GM06990 (cell line): ENCODE measurements at regions not wholly inside any gene's neighbourhood (a gene's known extent, or its start where the extent isn't known, plus 50 kb on each side); places are given as distances from the start of the nearest gene placed in this dataset.

Source experiments
- DNase-seq: peaks from one replicate; pipeline ENCODE4 v3.0.0-alpha.2; 2011; ENCODE audit not compliant: insufficient read length; ENCODE audit errors: extremely low read depth
- H3K27me3 ChIP-seq: replicated peaks from 2 replicates; pipeline ENCODE4 v1.6.0; 2011; ENCODE audit warnings: low read length; ENCODE audit not compliant: control insufficient read depth, insufficient read depth
- H3K36me3 ChIP-seq: 2 replicates; pipeline ENCODE4 v1.5.1; 2011; ENCODE audit warnings: low read length; ENCODE audit not compliant: control insufficient read depth, insufficient read depth
- H3K4me3 ChIP-seq: replicated peaks from 2 replicates; pipeline ENCODE4 v1.5.1; 2011; ENCODE audit warnings: low read depth, mild to moderate bottlenecking, control low read depth, low read length
- TF ChIP-seq, protein P1 (sequence below): IDR thresholded peaks from 2 replicates; pipeline ENCODE4 v1.5.1; 2011; ENCODE audit warnings: low read length, control low read depth, mild to moderate bottlenecking, inconsistent platforms; ENCODE audit not compliant: insufficient read depth, poor library complexity, severe bottlenecking

DNA sequence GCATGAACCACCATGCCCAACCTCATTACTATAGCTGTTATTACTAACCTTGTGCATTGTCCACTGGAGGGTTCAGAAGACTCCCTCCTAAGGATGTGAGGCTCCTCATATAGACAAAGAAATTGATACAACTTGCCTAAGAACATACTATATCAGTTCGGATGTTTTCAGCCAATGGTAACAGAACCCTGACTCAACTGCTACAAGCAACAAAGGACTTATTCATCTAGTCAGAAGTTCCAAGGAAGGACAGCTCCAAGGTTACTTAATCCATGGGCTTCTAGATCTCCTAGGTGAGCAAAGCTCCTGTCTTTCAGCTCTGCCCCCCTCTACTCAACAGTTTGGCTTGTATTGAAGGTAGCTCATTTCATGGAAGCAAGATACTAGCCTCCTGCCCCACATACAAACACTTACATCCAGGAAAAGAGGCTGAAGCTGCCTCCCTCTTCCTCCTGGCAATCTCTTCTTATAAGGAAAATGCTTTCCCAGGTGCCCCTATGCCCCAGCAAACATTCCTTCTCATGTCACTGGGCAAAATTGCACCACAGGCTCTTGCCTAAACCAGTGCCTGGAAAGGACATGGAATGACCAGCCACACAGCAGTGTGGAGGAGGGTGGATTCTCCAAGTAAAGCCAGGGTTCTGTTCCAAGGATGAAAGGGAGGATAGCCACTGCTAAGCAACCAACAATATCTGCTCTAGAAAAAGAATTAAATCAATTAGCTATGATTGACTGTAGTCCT, 497.8 kb downstream of the FOXO1 start:
- no peaks in the 10 kb centered on the region for H3K36me3 ChIP-seq
- TF ChIP-seq, protein P1, sequence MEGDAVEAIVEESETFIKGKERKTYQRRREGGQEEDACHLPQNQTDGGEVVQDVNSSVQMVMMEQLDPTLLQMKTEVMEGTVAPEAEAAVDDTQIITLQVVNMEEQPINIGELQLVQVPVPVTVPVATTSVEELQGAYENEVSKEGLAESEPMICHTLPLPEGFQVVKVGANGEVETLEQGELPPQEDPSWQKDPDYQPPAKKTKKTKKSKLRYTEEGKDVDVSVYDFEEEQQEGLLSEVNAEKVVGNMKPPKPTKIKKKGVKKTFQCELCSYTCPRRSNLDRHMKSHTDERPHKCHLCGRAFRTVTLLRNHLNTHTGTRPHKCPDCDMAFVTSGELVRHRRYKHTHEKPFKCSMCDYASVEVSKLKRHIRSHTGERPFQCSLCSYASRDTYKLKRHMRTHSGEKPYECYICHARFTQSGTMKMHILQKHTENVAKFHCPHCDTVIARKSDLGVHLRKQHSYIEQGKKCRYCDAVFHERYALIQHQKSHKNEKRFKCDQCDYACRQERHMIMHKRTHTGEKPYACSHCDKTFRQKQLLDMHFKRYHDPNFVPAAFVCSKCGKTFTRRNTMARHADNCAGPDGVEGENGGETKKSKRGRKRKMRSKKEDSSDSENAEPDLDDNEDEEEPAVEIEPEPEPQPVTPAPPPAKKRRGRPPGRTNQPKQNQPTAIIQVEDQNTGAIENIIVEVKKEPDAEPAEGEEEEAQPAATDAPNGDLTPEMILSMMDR = no peak

DNA sequence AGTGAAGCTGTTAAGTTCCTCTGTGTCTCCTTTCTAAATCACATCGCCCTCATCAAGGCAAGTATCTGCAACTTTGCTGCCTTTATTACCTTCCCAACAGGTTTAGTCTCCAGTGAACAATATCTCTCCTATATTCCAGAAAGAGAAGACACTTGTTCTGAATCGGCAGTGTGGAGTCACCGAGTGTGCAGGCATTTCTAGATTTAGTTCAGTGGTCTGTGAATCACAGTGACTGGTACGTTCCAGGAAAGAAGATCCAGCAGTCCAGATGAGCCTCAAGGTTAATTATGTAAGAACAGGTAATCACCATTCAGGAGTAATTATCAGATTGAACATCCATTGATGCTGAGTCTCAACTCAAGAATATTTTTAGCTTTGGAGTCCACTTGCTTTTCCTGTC, 497.0 kb downstream of the FOXO1 start:
- Histone ChIP-seq H3K36me3 (no peaks in the 10 kb centered on the region), H3K27me3 (no peaks in the 10 kb centered on the region), H3K4me3 (no peak overlapping the region)
- DNase-seq = no peak
- TF ChIP-seq, protein P1 = no peak

More for the DNA sequence above, 497.8 kb downstream of the FOXO1 start:
- Histone ChIP-seq H3K4me3 (no peak overlapping the region), H3K27me3 (no peaks in the 10 kb centered on the region; the same call in 1 of the 2 replicates)
- no peak for DNase-seq

DNA sequence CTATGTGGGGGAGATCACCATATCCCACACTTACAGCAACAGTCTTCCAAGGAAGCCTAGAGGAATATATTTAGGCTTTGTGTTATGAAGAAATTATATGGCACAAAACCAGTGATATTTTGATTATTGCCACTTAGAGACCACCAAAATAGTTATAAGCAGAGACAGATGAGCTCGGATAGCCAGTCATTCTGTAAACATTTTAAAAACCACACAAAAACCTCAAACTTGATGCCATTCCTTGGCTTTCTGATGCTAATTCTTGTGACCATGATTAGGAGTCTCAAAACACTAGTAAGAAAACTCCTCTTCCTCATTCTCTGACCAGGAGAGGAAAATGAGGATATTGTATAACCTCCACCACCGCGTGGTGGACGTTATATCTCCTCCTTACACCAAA, 496.4 kb downstream of the FOXO1 start:
- Histone ChIP-seq H3K36me3 (no peaks in the 10 kb centered on the region), H3K27me3 (no peaks in the 10 kb centered on the region; the same call in 1 of the 2 replicates)
- DNase-seq = no peak

DNA sequence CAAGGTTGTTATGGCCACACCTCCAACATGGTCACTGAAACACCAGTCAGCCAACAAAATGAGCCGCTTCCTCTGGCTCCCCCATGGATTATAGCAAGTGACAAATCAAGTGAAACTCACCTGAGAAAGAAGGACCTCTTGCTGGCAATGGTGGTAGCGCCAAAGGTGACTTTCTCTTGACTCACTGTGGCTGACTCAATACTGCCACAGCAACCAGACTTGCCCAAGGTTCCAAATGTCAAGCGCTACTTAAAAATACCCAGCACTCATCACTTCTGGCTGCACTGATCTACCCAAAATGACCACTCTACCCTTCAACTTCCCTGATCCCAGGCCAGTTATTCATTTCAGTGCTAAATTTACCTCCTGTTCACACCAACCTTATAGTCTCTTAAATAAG, 495.5 kb downstream of the FOXO1 start:
- DNase-seq = no peak
- Histone ChIP-seq H3K27me3 (no peaks in the 10 kb centered on the region; the same call in 1 of the 2 replicates), H3K36me3 (no peaks in the 10 kb centered on the region), H3K4me3 (no peak overlapping the region)
- TF ChIP-seq, protein P1 = no peak

More for the DNA sequence above, 496.4 kb downstream of the FOXO1 start:
- TF ChIP-seq, protein P1 = no peak
- H3K4me3 ChIP-seq = no peak overlapping the region

DNA sequence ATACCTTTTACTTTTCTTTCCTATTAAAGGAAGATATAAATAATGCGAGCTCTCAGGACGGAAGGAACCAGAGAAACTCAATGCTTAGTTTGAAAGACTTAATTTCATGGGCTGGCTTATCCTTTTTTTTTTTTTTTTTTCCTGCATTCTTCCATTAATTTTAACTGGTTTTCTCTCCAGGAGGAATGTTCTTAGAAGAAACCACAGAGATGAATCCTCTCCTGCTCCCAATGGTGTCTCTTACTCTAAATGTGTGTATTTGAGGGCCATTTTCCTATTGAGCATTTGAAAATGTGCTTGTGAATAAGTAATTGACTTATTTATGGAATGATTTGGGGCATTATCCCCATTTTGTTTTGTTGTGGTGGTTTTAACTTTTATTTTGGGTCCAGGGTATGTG, 494.9 kb downstream of the FOXO1 start:
- H3K4me3 ChIP-seq = no peak overlapping the region
- TF ChIP-seq, protein P1 = no peak
- DNase-seq = no peak
- H3K27me3 ChIP-seq = no peaks in the 10 kb centered on the region; the same call in 1 of the 2 replicates
- no peaks in the 10 kb centered on the region for H3K36me3 ChIP-seq
